GM12865 (cell line): ENCODE measurements at regions not wholly inside any gene's neighbourhood (a gene's known extent, or its start where the extent isn't known, plus 50 kb on each side); places are given as distances from the start of the nearest gene placed in this dataset.

ENCODE experiments used
- DNase-seq: peaks from one replicate; pipeline ENCODE4 v3.0.0; 2010; ENCODE audit warnings: low read depth
- H3K4me3 ChIP-seq: 2 replicates; pipeline ENCODE4 v1.5.1; 2011; ENCODE audit warnings: mild to moderate bottlenecking, low read depth, low read length, control low read depth
- CTCF ChIP-seq: IDR thresholded peaks from 2 replicates; pipeline ENCODE4 v1.5.1; 2011; ENCODE audit warnings: low read length, control low read depth, low read depth, inconsistent platforms; ENCODE audit not compliant: insufficient read depth; ENCODE audit errors: missing control alignments

- DNase-seq = no peak
- no peak for TF ChIP-seq CTCF
- H3K4me3 ChIP-seq = no peak overlapping the region
These were observed 126.3 kb upstream of the SEC61G start for GRCh38 chr7:54885285-54885684.

DNA sequence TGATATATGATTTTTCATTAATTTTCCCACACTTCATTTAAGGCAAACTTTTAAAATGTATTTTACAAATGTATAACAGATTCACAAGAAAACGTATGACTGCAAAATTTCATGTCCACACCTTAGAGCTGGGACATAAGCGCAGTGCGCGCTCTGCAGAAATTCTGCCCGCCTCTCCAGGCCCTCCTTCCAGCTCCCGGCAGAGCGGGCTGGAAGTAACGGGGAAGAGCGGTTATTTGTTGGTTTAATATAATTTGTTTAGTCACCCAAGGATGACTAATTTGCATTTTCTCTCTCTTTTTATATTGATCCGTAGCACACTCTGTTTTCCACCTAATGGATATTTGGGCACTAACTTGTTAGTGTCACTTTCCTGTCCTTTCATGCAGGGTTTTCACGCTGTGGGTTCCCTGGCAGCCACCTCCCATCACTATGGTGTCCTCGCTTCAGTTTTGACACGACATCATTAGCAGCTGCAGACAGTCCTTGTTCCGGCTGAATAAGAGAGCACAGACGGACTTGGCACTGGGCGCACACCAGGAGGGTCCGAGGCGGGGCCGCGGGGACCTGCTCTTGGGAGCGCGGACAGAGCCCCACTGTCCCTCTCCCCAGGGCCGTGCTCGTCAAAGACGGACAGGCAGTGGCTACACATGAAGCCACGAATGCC lies 129.2 kb upstream of the SEC61G start:
- DNase-seq = no peak
- TF ChIP-seq CTCF = no peak
- no peak overlapping the region for H3K4me3 ChIP-seq

- DNase-seq = no peak
- H3K4me3 ChIP-seq = no peak overlapping the region
- no peak for TF ChIP-seq CTCF
These were observed 129.7 kb upstream of the SEC61G start for GRCh38 chr7:54888734-54889082.

- DNase-seq = no peak
- no peak for TF ChIP-seq CTCF
- no peak overlapping the region for H3K4me3 ChIP-seq
These were observed 120.9 kb upstream of the EGFR start for GRCh38 chr7:54897891-54898290.

- no peak overlapping the region for H3K4me3 ChIP-seq
- no peak for TF ChIP-seq CTCF
- no peak for DNase-seq
These were observed 120.0 kb upstream of the EGFR start for GRCh38 chr7:54898659-54899340.

- no peak for DNase-seq
- TF ChIP-seq CTCF = no peak
- H3K4me3 ChIP-seq = no peak overlapping the region
These were observed 117.0 kb upstream of the EGFR start for GRCh38 chr7:54901840-54902239.

- no peak for TF ChIP-seq CTCF
- no peak for DNase-seq
- H3K4me3 ChIP-seq = no peak overlapping the region
These were observed 114.7 kb upstream of the EGFR start for GRCh38 chr7:54904130-54904529.
